Right lobe of liver (tissue), 4 donors: ENCODE measurements at regions not wholly inside any gene's neighbourhood (a gene's known extent, or its start where the extent isn't known, plus 50 kb on each side); places are given as distances from the start of the nearest gene placed in this dataset.

Source experiments
- CTCF ChIP-seq, 4 donors: fragments of 200-600 bp in 3 of 4; fragments of 450-650 bp in 1 of 4; IDR thresholded peaks; one replicate each; pipeline versions ENCODE4 v1.5.1 to v1.8.0; 2016 to 2022; ENCODE audit warnings: antibody characterized with exemption in 4 of 4, mild to moderate bottlenecking in 2 of 4
- POLR2A ChIP-seq: fragments of 450-650 bp; IDR thresholded peaks from one replicate; pipeline ENCODE4 v1.6.1; 2017; ENCODE audit warnings: antibody characterized with exemption, mild to moderate bottlenecking
- donor health status: DM: no; HTN: no; CAD: no.
- donor health status: DM: no; HTN: no; CAD: no.
- donor health status: DM: no; HTN: yes; CAD: no.

GRCh38 chr3:144622845-144623244 lies 651.2 kb downstream of the DIPK2A start:
- TF ChIP-seq CTCF (IDR thresholded peaks at IDR 0.05) (no peak), POLR2A (no peak)
